ENCODE measurements at regions not wholly inside any gene's neighbourhood (a gene's known extent, or its start where the extent isn't known, plus 50 kb on each side); places are given as distances from the start of the nearest gene placed in this dataset.

DNA sequence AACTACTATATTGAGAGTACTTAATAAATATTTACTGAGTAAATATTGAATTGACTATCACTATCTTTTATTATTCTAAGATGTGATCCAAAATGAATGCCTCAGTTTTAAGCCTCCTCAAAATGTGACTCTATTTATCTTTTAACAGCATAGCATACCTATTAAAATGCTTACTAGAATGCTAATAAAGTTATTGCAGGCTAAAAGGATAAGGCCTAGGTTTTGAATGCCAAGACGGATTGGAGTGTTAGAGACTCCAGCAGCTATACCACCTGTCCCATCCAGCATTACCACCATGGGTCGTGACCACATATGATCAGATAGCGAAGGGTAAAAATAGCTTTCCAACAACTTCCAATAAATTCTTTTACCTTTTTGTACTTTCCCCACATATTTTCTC, 64.7 kb upstream of the MYRIP start:
- no peak overlapping the region for H3K4me2 ChIP-seq
- no peaks in the 10 kb centered on the region for H3K4me1 ChIP-seq
- peaks cover 8% of the 10 kb centered on the region; the same call in 1 of the 3 replicates for H3K9me3 ChIP-seq
- TF ChIP-seq, protein P1, sequence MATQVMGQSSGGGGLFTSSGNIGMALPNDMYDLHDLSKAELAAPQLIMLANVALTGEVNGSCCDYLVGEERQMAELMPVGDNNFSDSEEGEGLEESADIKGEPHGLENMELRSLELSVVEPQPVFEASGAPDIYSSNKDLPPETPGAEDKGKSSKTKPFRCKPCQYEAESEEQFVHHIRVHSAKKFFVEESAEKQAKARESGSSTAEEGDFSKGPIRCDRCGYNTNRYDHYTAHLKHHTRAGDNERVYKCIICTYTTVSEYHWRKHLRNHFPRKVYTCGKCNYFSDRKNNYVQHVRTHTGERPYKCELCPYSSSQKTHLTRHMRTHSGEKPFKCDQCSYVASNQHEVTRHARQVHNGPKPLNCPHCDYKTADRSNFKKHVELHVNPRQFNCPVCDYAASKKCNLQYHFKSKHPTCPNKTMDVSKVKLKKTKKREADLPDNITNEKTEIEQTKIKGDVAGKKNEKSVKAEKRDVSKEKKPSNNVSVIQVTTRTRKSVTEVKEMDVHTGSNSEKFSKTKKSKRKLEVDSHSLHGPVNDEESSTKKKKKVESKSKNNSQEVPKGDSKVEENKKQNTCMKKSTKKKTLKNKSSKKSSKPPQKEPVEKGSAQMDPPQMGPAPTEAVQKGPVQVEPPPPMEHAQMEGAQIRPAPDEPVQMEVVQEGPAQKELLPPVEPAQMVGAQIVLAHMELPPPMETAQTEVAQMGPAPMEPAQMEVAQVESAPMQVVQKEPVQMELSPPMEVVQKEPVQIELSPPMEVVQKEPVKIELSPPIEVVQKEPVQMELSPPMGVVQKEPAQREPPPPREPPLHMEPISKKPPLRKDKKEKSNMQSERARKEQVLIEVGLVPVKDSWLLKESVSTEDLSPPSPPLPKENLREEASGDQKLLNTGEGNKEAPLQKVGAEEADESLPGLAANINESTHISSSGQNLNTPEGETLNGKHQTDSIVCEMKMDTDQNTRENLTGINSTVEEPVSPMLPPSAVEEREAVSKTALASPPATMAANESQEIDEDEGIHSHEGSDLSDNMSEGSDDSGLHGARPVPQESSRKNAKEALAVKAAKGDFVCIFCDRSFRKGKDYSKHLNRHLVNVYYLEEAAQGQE (IDR thresholded peaks at IDR 0.05), result no peak
- TF ChIP-seq, protein P2, sequence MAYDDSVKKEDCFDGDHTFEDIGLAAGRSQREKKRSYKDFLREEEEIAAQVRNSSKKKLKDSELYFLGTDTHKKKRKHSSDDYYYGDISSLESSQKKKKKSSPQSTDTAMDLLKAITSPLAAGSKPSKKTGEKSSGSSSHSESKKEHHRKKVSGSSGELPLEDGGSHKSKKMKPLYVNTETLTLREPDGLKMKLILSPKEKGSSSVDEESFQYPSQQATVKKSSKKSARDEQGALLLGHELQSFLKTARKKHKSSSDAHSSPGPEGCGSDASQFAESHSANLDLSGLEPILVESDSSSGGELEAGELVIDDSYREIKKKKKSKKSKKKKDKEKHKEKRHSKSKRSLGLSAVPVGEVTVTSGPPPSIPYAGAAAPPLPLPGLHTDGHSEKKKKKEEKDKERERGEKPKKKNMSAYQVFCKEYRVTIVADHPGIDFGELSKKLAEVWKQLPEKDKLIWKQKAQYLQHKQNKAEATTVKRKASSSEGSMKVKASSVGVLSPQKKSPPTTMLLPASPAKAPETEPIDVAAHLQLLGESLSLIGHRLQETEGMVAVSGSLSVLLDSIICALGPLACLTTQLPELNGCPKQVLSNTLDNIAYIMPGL (CRISPR knock-in tag; IDR thresholded peaks at IDR 0.05; ENCODE audit: borderline replicate concordance), result no peak
- TF ChIP-seq RARB (CRISPR knock-in tag; IDR thresholded peaks at IDR 0.05) (no peak), FOSB (CRISPR knock-in tag; IDR thresholded peaks at IDR 0.05) (no peak), JUN (IDR thresholded peaks at IDR 0.05) (no peak), NFE2L2 (conservative IDR thresholded peaks at IDR 0.05; ENCODE audit: low read length) (no peak), JUNB (IDR thresholded peaks at IDR 0.05) (no peak), SMC3 (IDR thresholded peaks at IDR 0.05) (no peak), ZFP36 (IDR thresholded peaks at IDR 0.05; ENCODE audit: borderline replicate concordance, partially characterized antibody) (no peak)
- POLR2A ChIA-PET, result no interaction called here
- DNase-seq (ENCODE audit: low read depth in 1 of 2, low spot score in 1 of 2) (no peak), FAIRE-seq (no peak), ATAC-seq (no peak)
- H3K27ac ChIP-seq, result no peak overlapping the region
- 20% methylated on average over 3 of the region's 3 CpGs for WGBS (ENCODE audit: missing lambda C conversion rate)
- no peak overlapping the region for H3K4me3 ChIP-seq
- CTCF ChIA-PET, result interaction anchor here (0.7 to 1.1 kb wide), 2 partner anchors 68 to 75 kb away, joined by 3 to 4 read pairs; no protein-coding TSS in a partner anchor

DNA sequence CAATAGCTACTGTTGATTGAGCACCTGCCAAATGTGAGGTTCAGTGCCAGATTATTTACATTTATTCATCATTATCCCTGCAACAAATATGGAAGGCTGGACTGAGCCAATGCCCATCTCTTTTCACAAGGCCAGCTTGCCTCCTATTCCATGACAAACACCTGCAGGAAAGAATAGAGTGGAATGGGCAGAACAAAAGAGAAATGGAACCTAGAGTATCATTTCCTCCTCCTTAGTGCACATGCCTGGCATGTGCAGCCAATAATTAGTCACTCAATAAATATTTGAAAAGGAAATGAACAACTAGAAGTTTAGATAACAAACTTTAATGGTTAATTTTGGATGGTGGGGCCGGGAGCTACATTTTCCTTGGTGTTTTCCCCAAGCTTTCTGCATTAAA, 61.4 kb upstream of the MYRIP start:
- Histone ChIP-seq H3K4me1 (peaks cover 3% of the 10 kb centered on the region; the same call in 1 of the 3 replicates), H3K9me3 (no peaks in the 10 kb centered on the region), H3K4me3 (no peak overlapping the region), H3K27ac (no peak overlapping the region), H3K4me2 (no peak overlapping the region)
- no peak for TF ChIP-seq RNF2 (IDR thresholded peaks at IDR 0.05; ENCODE audit: borderline replicate concordance, low read depth)
- TF ChIP-seq KDM5A (IDR thresholded peaks at IDR 0.05), result no peak
- TF ChIP-seq JUNB (IDR thresholded peaks at IDR 0.05), result no peak
- TF ChIP-seq CBX8 (IDR thresholded peaks at IDR 0.05), result no peak
- ChIA-PET CTCF (interaction anchor here (0.5 to 1.5 kb wide), 3 partner anchors 12 to 545 kb away, joined by 3 read pairs; no protein-coding TSS in a partner anchor), POLR2A (no interaction called here)
- FAIRE-seq (no peak), ATAC-seq (no peak), DNase-seq (ENCODE audit: low read depth in 1 of 2, low spot score in 1 of 2) (no peak)
- 2% methylated on average over 1 of the region's 1 CpG for WGBS (ENCODE audit: missing lambda C conversion rate)

DNA sequence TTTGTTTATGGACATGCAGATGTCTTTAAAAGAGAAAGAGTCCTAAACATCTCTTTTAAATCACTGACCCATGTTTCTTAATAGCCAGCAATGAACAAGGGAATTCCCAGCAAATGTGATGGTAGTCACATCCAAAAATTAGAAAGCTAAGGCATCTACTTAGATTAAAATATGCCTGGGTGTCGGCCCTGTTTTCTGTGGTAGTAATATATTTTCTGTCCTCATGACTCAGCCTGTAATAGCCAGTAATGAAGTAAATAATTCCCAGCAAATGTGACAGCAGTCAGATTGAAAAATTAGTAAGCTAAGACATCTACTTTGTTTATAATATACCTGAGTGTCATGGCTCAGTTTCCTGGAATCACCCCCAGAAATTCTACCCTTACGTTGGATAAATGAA, 60.6 kb upstream of the MYRIP start:
- TF ChIP-seq EP300 (IDR thresholded peaks at IDR 0.05) (no peak), POLR2AphosphoS2 (conservative IDR thresholded peaks at IDR 0.05; ENCODE audit: low read length) (no peak), HOXA7 (CRISPR knock-in tag; IDR thresholded peaks at IDR 0.05) (no peak), BHLHE40 (IDR thresholded peaks at IDR 0.05; ENCODE audit: low read depth, low read length) (no peak), MAFK (IDR thresholded peaks at IDR 0.05; ENCODE audit: partially characterized antibody) (no peak), EHMT2 (IDR thresholded peaks at IDR 0.05; ENCODE audit: low read depth) (no peak)
- CTCF ChIA-PET, result interaction anchor here (0.7 to 1.5 kb wide), 2 partner anchors 11 to 250 kb away, joined by 3 read pairs; no protein-coding TSS in a partner anchor
- 35% methylated on average over 2 of the region's 2 CpGs for WGBS (ENCODE audit: missing lambda C conversion rate)

More for the DNA sequence above, 60.6 kb upstream of the MYRIP start:
- Histone ChIP-seq H3K27ac (no peak overlapping the region), H3K4me2 (no peak overlapping the region), H3K4me1 (peaks cover 3% of the 10 kb centered on the region; the same call in 1 of the 3 replicates), H3K9me3 (no peaks in the 10 kb centered on the region), H3K4me3 (no peak overlapping the region)
- POLR2A ChIA-PET, result no interaction called here
- DNase-seq (ENCODE audit: low read depth in 1 of 2, low spot score in 1 of 2) (no peak), FAIRE-seq (no peak), ATAC-seq (no peak)

All from A549 (cell line).